ENCODE measurements at regions not wholly inside any gene's neighbourhood (a gene's known extent, or its start where the extent isn't known, plus 50 kb on each side); places are given as distances from the start of the nearest gene placed in this dataset.

- TF ChIP-seq FOXA1 (IDR thresholded peaks at IDR 0.05) = no peak
- TF ChIP-seq FOXA1 (CRISPR knock-in tag; IDR thresholded peaks at IDR 0.05) = no peak
- peak; percentile 19; the same call in 1 of the 2 replicates for TF ChIP-seq GATAD2A (CRISPR knock-in tag; IDR thresholded peaks at IDR 0.05)
Measured at GRCh38 chr13:47858042-47859025, 142.7 kb downstream of the SUCLA2 start (continued).

DNA sequence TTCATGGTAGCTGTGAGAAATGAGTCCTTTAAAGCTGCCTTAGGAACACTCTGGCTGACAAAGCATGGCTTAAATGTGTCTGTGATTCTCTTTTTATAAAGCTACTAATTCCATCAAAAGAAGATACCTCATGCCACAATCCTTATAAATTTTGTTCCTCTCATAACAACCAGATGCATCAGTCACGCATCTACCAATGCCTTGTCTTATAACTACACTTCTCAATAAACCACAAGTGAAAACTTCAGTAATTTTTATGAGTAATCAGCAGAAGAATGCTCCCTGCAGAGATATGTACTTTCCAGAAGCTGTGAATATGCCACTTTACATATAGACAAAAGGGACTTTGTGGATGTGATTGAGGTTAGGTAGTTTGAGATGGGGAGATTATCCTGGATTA lies 147.8 kb downstream of the SUCLA2 start:
- Histone ChIP-seq H3K9ac (ENCODE audit: insufficient read depth, low read depth, low read length) (no peak overlapping the region), H4K20me1 (ENCODE audit: insufficient read depth, low read length) (no peaks in the 10 kb centered on the region), H3K27me3 (ENCODE audit: control insufficient read depth in 1 of 2, insufficient read depth in 2 of 2, low read length in 2 of 2) (no peaks in the 10 kb centered on the region), H3K36me3 (replicated peaks in 1 of 2; ENCODE audit: control insufficient read depth in 1 of 2, insufficient read depth in 2 of 2, low read length in 2 of 2) (no peaks in the 10 kb centered on the region), H3K79me2 (ENCODE audit: insufficient read depth, low read length) (no peaks in the 10 kb centered on the region), H3K9me3 (ENCODE audit: low read length) (no peaks in the 10 kb centered on the region), H3K4me1 (ENCODE audit: insufficient read depth, low read length) (peaks cover 7% of the 10 kb centered on the region), H3K4me2 (ENCODE audit: low read depth, low read length) (no peak overlapping the region), H2AFZ (ENCODE audit: low read length) (no peak overlapping the region), H3K4me3 (replicated peaks in 1 of 3; ENCODE audit: insufficient read depth in 1 of 3, low read depth in 2 of 3, low read length in 3 of 3) (no peak overlapping the region), H3K27ac (ENCODE audit: extremely low read length, insufficient read depth, low read length) (no peak overlapping the region)
- in situ Hi-C loops (cut with HindIII; ENCODE audit: extremely low pct_ligation_motif_present, low pct_unique_long_range_greater_than_20kb) (no loop called here), intact Hi-C loops (cut with micrococcal nuclease; ENCODE audit: unreplicated experiment) (no loop called here)
- no peak for ATAC-seq
- ChIA-PET CTCF (ENCODE audit: low intra/inter-chr PET ratio, low total read pairs) (no interaction called here), POLR2A (no interaction called here)
- no peak for DNase-seq (ENCODE audit: low spot score)
- no TSS peak for BruUV-seq (replicated peaks)
- no peak for FAIRE-seq
- WGBS (ENCODE audit: low lambda C conversion rate) = 96% methylated on average over 1 of the region's 1 CpG
- TF ChIP-seq ATF1 (CRISPR knock-in tag; IDR thresholded peaks at IDR 0.05) = no peak
- no peak for TF ChIP-seq NCOR1 (IDR thresholded peaks at IDR 0.05; ENCODE audit: borderline replicate concordance, low read length)
- TF ChIP-seq ZNF784 (CRISPR knock-in tag; IDR thresholded peaks at IDR 0.05; ENCODE audit: borderline replicate concordance) = no peak
- TF ChIP-seq PHF5A (CRISPR knock-in tag; IDR thresholded peaks at IDR 0.05; ENCODE audit: low read depth, unreplicated experiment) = no peak
- TF ChIP-seq ZNF598 (CRISPR knock-in tag; IDR thresholded peaks at IDR 0.05; ENCODE audit: borderline replicate concordance) = no peak
- TF ChIP-seq MED1 (CRISPR knock-in tag; IDR thresholded peaks at IDR 0.05) = no peak
- TF ChIP-seq, protein P1, sequence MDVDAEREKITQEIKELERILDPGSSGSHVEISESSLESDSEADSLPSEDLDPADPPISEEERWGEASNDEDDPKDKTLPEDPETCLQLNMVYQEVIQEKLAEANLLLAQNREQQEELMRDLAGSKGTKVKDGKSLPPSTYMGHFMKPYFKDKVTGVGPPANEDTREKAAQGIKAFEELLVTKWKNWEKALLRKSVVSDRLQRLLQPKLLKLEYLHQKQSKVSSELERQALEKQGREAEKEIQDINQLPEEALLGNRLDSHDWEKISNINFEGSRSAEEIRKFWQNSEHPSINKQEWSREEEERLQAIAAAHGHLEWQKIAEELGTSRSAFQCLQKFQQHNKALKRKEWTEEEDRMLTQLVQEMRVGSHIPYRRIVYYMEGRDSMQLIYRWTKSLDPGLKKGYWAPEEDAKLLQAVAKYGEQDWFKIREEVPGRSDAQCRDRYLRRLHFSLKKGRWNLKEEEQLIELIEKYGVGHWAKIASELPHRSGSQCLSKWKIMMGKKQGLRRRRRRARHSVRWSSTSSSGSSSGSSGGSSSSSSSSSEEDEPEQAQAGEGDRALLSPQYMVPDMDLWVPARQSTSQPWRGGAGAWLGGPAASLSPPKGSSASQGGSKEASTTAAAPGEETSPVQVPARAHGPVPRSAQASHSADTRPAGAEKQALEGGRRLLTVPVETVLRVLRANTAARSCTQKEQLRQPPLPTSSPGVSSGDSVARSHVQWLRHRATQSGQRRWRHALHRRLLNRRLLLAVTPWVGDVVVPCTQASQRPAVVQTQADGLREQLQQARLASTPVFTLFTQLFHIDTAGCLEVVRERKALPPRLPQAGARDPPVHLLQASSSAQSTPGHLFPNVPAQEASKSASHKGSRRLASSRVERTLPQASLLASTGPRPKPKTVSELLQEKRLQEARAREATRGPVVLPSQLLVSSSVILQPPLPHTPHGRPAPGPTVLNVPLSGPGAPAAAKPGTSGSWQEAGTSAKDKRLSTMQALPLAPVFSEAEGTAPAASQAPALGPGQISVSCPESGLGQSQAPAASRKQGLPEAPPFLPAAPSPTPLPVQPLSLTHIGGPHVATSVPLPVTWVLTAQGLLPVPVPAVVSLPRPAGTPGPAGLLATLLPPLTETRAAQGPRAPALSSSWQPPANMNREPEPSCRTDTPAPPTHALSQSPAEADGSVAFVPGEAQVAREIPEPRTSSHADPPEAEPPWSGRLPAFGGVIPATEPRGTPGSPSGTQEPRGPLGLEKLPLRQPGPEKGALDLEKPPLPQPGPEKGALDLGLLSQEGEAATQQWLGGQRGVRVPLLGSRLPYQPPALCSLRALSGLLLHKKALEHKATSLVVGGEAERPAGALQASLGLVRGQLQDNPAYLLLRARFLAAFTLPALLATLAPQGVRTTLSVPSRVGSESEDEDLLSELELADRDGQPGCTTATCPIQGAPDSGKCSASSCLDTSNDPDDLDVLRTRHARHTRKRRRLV (CRISPR knock-in tag; IDR thresholded peaks at IDR 0.05) = no peak
- no peak for TF ChIP-seq ZNF589 (CRISPR knock-in tag; conservative IDR thresholded peaks at IDR 0.05)
- TF ChIP-seq ZNF224 (CRISPR knock-in tag; IDR thresholded peaks at IDR 0.05) = no peak
- TF ChIP-seq KDM4B (CRISPR knock-in tag; IDR thresholded peaks at IDR 0.05) = no peak
- no peak for TF ChIP-seq CEBPB (IDR thresholded peaks at IDR 0.05; ENCODE audit: borderline replicate concordance, low read depth, low read length)
- no peak for TF ChIP-seq ZGPAT (CRISPR knock-in tag; IDR thresholded peaks at IDR 0.05)
- TF ChIP-seq RBAK (CRISPR knock-in tag; IDR thresholded peaks at IDR 0.05) = no peak
- no peak for TF ChIP-seq ATM (IDR thresholded peaks at IDR 0.05; ENCODE audit: borderline replicate concordance)

Data from HepG2 (cell line).